HG03469 (cell line): ENCODE measurements at regions not wholly inside any gene's neighbourhood (a gene's known extent, or its start where the extent isn't known, plus 50 kb on each side); places are given as distances from the start of the nearest gene placed in this dataset.
"Not testable (repeated sequence)": the region's sequence is repeated elsewhere in the genome, so short reads cannot be mapped to it uniquely, and the experiment has no call there.

Source experiments
- ATAC-seq: cut with Tn5 transposase; IDR thresholded peaks from one replicate; pipeline ENCODE4 v1.9.1; 2021; ENCODE audit warnings: mild to moderate bottlenecking, moderate library complexity, moderate number of reproducible peaks; ENCODE audit not compliant: unreplicated experiment

GRCh38 chr7:10646194-10646593 is 327.5 kb upstream of the PHF14 start:
- ATAC-seq, result no peak

- no peak for ATAC-seq
Measured at GRCh38 chr7:10648289-10648688, 325.4 kb upstream of the PHF14 start.

GRCh38 chr7:10649120-10649519 is 324.6 kb upstream of the PHF14 start:
- ATAC-seq, result not testable (repeated sequence)

- ATAC-seq, result no peak
Measured at GRCh38 chr7:10655031-10655430, 318.6 kb upstream of the PHF14 start.

- ATAC-seq, result no peak
Measured at GRCh38 chr7:10657201-10657600, 316.5 kb upstream of the PHF14 start.

GRCh38 chr7:10657837-10658236 is 315.8 kb upstream of the PHF14 start:
- ATAC-seq, result no peak

GRCh38 chr7:10662491-10662890 is 311.2 kb upstream of the PHF14 start:
- ATAC-seq, result no peak

GRCh38 chr7:10662982-10663884 is 310.4 kb upstream of the PHF14 start:
- no peak for ATAC-seq

- ATAC-seq, result no peak
Measured at GRCh38 chr7:10672186-10672585, 301.5 kb upstream of the PHF14 start.

GRCh38 chr7:10677211-10677610 is 296.5 kb upstream of the PHF14 start:
- ATAC-seq, result no peak

GRCh38 chr7:10677668-10678232 is 295.9 kb upstream of the PHF14 start:
- no peak for ATAC-seq

- no peak for ATAC-seq
Measured at GRCh38 chr7:10684606-10685005, 289.1 kb upstream of the PHF14 start.

- ATAC-seq, result no peak
Measured at GRCh38 chr7:10685040-10685439, 288.6 kb upstream of the PHF14 start.

- ATAC-seq, result no peak
Measured at GRCh38 chr7:10688544-10688943, 285.1 kb upstream of the PHF14 start.

GRCh38 chr7:10696064-10696463 is 277.6 kb upstream of the PHF14 start:
- no peak for ATAC-seq

GRCh38 chr7:10703059-10703458 is 270.6 kb upstream of the PHF14 start:
- no peak for ATAC-seq

- no peak for ATAC-seq
Measured at GRCh38 chr7:10703981-10704380, 269.7 kb upstream of the PHF14 start.

- ATAC-seq, result no peak
Measured at GRCh38 chr7:10704653-10705052, 269.0 kb upstream of the PHF14 start.

GRCh38 chr7:10706875-10707493 is 266.7 kb upstream of the PHF14 start:
- ATAC-seq, result peak; percentile 100

GRCh38 chr7:10707519-10707918 is 266.2 kb upstream of the PHF14 start:
- ATAC-seq, result no peak

- ATAC-seq, result no peak
Measured at GRCh38 chr7:10708447-10708846, 265.2 kb upstream of the PHF14 start.

- no peak for ATAC-seq
Measured at GRCh38 chr7:10718768-10719167, 254.9 kb upstream of the PHF14 start.
